Fibroblast of mammary gland (primary cell): ENCODE measurements at regions not wholly inside any gene's neighbourhood (a gene's known extent, or its start where the extent isn't known, plus 50 kb on each side); places are given as distances from the start of the nearest gene placed in this dataset.

Experiments
- DNase-seq: peaks from one replicate; pipeline ENCODE4 v3.0.0-alpha.2; 2010; ENCODE audit warnings: low read depth
- H3K4me3 ChIP-seq: 2 replicates; pipeline ENCODE4 v1.5.1; 2011; ENCODE audit warnings: low read depth, mild to moderate bottlenecking, low read length, moderate library complexity; ENCODE audit not compliant: control insufficient read depth
- TF ChIP-seq, protein P1 (sequence below): conservative IDR thresholded peaks from 2 replicates; pipeline ENCODE4 v1.5.1; 2011; ENCODE audit warnings: low read depth, low read length, inconsistent platforms; ENCODE audit not compliant: control insufficient read depth, insufficient read depth

DNA sequence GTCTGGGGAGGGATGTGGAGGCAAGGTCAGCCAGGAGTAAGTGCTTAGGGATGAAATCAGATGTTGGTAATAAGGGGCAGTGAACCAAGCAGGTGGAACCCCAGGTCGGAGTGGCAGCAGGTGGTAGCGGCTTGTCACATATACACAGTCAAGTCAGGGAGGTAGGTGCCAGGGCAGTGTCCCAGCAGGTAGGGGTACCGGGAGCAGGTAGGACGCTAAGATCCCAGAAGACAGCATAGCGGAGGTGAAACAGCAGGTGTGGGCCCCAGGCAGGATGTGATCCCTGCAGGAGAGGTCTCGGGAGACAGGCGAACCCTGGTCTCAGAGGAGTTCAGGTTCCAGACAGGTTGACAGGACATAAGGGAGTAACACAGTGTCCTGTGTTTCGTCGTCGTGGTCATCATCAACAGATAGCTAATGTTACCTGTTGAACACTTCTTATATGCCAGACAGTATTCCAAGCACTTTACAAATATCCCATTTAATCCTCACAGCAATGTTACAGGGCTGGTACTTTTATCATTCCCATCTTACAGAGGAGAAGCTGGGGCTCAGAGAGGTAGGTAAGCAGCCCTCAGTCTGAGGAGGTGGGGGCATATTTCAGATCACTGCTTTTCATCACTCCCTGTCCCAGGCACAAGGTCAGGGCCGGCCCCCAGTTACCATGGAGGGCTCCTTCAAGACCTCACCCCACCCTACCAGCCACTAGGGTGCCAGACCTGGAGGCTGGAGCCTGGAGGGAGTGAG lies 241.6 kb downstream of the UACA start:
- no peak overlapping the region for H3K4me3 ChIP-seq
- TF ChIP-seq, protein P1, sequence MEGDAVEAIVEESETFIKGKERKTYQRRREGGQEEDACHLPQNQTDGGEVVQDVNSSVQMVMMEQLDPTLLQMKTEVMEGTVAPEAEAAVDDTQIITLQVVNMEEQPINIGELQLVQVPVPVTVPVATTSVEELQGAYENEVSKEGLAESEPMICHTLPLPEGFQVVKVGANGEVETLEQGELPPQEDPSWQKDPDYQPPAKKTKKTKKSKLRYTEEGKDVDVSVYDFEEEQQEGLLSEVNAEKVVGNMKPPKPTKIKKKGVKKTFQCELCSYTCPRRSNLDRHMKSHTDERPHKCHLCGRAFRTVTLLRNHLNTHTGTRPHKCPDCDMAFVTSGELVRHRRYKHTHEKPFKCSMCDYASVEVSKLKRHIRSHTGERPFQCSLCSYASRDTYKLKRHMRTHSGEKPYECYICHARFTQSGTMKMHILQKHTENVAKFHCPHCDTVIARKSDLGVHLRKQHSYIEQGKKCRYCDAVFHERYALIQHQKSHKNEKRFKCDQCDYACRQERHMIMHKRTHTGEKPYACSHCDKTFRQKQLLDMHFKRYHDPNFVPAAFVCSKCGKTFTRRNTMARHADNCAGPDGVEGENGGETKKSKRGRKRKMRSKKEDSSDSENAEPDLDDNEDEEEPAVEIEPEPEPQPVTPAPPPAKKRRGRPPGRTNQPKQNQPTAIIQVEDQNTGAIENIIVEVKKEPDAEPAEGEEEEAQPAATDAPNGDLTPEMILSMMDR: no peak
- DNase-seq: no peak

DNA sequence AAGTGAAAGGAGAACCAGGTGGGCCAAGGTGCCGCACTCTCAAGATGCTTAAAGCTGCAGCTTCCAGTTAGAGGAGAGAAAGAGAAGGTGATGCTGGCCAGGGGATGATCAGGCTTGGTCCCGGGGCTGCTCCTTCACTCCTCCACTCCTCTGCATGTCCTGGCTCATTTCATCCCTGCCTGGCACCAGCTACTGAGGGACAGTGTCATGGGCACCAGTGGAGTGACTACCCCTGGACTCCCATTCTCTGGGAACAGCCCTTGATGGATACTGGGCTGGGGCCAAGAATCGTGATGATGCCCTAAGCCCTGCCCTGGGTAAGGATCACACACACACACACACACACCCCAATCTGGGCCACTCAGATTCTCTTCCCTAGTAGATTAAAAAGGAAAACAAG lies 243.7 kb downstream of the UACA start:
- no peak for DNase-seq
- no peak overlapping the region for H3K4me3 ChIP-seq
- TF ChIP-seq, protein P1: no peak

DNA sequence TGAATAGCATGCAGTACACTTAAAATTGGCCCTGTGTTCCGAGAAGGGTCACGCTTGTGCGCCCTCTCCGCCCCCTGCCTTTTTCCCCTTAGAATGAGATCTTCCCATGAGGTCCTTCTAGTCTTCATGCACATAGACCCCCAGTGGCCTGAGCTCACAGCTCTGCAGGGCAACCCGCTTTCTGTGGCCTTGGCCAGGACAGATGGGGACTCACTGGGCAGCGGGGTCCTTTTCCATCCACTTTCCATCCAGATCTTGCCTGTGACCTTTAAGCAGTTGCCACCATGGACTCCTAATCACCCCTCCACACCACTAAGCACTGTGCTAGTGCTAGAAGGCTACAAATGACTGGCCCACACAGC lies 244.4 kb downstream of the UACA start:
- no peak overlapping the region for H3K4me3 ChIP-seq
- DNase-seq: no peak
- TF ChIP-seq, protein P1: no peak

DNA sequence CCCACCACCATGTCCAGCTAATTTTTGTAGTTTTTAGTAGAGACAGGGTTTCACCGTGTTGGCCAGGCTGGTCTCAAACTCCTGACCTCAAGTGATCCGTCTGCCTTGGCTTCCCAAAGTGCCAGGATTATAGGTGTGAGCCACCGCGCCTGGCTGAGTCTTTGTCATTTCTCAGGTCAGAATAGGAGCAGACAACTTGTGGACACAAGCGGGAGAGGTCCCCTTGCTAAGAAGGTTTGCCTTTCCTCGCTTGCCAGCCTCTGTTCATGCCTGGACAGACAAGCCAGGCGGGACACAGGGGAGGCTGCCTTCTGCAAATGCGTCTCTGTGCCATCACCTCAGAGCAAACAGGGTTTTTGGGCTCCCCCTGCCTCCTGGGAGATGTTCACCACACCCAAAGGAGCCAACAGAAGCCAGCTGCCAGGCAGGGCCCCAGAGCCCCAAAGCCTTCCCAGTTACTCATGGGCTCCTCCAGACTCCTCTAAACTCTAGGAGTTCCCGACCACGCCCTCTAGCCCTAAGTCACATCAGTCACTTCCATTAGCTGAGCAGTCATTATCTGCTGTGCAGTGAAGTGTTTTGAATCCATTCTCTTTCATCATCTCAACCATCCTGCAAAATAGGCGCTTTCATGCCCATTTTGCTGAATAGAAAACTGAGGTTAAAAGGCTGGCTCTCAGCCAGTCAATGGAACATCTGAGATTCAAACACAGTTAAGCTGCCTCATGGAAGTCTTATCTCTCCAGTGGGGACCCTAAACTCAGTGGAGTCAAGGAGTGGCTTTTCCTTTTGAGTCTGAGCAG lies 245.0 kb downstream of the UACA start:
- TF ChIP-seq, protein P1: no peak
- no peak overlapping the region for H3K4me3 ChIP-seq
- DNase-seq: no peak

DNA sequence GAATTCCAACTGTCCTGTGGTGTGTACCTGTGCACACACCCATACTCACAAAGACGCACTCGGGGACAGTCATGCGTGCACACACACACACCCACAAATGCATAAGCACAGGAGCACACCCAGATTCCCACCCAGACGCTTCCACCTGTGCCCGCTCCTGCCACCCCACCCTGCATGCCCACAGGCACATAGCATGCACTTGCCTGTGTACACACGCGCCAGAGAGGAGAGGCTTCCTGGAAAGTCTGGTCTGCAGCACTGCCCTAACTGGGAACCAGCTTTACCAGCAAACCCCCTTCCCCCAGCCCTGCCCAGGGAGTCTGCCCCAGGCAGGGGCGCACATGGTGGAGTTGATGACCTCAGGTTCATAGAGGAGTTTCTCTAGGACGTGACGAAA lies 246.2 kb downstream of the UACA start:
- TF ChIP-seq, protein P1: no peak
- DNase-seq: no peak
- H3K4me3 ChIP-seq: no peak overlapping the region

DNA sequence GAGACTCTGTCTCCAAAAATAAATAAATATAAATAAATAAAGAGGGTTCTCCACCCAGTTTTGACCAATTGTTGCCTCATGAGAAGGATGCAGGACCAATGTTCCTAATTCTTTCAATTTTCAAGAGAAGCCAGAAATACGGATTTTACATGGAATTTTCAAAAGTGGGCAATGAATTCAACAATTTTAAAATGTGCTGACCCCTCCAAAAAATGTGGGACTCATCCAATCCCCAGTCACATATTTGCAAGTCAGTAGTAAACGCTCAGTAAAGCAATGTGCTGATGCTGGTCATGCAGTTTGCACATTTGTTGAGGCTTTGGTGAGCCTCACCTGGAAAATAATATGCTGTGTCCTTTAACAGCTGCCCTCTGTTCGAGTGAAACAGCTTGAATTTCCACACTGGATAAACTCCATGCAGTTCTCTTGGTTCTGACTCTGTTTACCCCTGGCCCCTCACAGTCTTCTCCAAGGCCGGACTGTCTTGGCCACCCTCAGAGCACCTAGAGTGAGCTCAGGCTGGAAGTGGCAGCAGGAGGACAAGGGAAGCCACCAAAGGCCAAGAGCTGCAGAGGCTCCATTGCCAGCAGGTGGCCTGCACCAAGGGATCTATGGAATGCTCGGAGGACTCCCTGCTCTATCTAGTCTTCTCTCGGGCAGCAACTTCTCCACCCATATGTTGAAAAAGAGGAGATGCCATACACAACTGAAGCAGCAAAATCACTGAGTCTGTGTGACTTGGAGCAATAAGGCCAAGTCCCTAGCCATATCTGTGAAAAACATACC lies 246.8 kb downstream of the UACA start:
- no peak for DNase-seq
- TF ChIP-seq, protein P1: no peak
- H3K4me3 ChIP-seq: no peak overlapping the region
